ENCODE measurements at regions not wholly inside any gene's neighbourhood (a gene's known extent, or its start where the extent isn't known, plus 50 kb on each side); places are given as distances from the start of the nearest gene placed in this dataset.
"Not testable (repeated sequence)": the region's sequence is repeated elsewhere in the genome, so short reads cannot be mapped to it uniquely, and the experiment has no call there.

- DNase-seq (ENCODE audit: low spot score): peak; percentile 28
Observed at GRCh38 chr1:121116522-121117297, 67.4 kb downstream of the FAM72B start.

- DNase-seq (ENCODE audit: low spot score): not testable (repeated sequence)
Observed at GRCh38 chr1:121117298-121117611, 66.9 kb downstream of the FAM72B start.

- DNase-seq (ENCODE audit: low spot score): peak; percentile 12
Observed at GRCh38 chr1:121117622-121118479, 66.3 kb downstream of the FAM72B start.
